Hypothalamus (tissue), 51 donors: ENCODE measurements at regions not wholly inside any gene's neighbourhood (a gene's known extent, or its start where the extent isn't known, plus 50 kb on each side); places are given as distances from the start of the nearest gene placed in this dataset.

Experiments used
- DNase-seq, 51 donors: peaks; one replicate each; lab custom pipeline; 2025; lab: John Stamatoyannopoulos, UW

GRCh38 chr9:134556531-134557068 lies 85.0 kb upstream of the COL5A1 start:
- no peak for DNase-seq

- DNase-seq = peak in 1 of 51 donors; percentile 67
Measured at GRCh38 chr9:134557331-134557730, 84.3 kb upstream of the COL5A1 start.

- DNase-seq = no peak
Measured at GRCh38 chr9:134558124-134558905, 83.3 kb upstream of the COL5A1 start.

GRCh38 chr9:134559013-134559412 lies 82.6 kb upstream of the COL5A1 start:
- DNase-seq = no peak

GRCh38 chr9:134560206-134560605 lies 81.4 kb upstream of the COL5A1 start:
- no peak for DNase-seq

- DNase-seq = no peak
Measured at GRCh38 chr9:134560654-134561053, 80.9 kb upstream of the COL5A1 start.

GRCh38 chr9:134561427-134562145 lies 80.0 kb upstream of the COL5A1 start:
- no peak for DNase-seq

GRCh38 chr9:134562146-134562849 lies 79.3 kb upstream of the COL5A1 start:
- DNase-seq = no peak

GRCh38 chr9:134563397-134563796 lies 78.2 kb upstream of the COL5A1 start:
- no peak for DNase-seq

- no peak for DNase-seq
Measured at GRCh38 chr9:134564431-134565170, 77.0 kb upstream of the COL5A1 start.

- no peak for DNase-seq
Measured at GRCh38 chr9:134565316-134565915, 76.2 kb upstream of the COL5A1 start.

- no peak for DNase-seq
Measured at GRCh38 chr9:134566196-134566847, 75.3 kb upstream of the COL5A1 start.

- no peak for DNase-seq
Measured at GRCh38 chr9:134566936-134567335, 74.7 kb upstream of the COL5A1 start.

GRCh38 chr9:134568116-134568515 lies 73.5 kb upstream of the COL5A1 start:
- no peak for DNase-seq

- DNase-seq = no peak
Measured at GRCh38 chr9:134568811-134569210, 72.8 kb upstream of the COL5A1 start.

- no peak for DNase-seq
Measured at GRCh38 chr9:134569626-134570025, 72.0 kb upstream of the COL5A1 start.

- no peak for DNase-seq
Measured at GRCh38 chr9:134570151-134570621, 71.4 kb upstream of the COL5A1 start.

GRCh38 chr9:134570711-134571325 lies 70.8 kb upstream of the COL5A1 start:
- DNase-seq = no peak

- DNase-seq = no peak
Measured at GRCh38 chr9:134571326-134571931, 70.2 kb upstream of the COL5A1 start.
